Epidermal melanocyte (primary cell): ENCODE measurements at regions not wholly inside any gene's neighbourhood (a gene's known extent, or its start where the extent isn't known, plus 50 kb on each side); places are given as distances from the start of the nearest gene placed in this dataset.
A peak's percentile ranks its signal among the peaks of the same experiment; 100 is the strongest.
"Not testable (repeated sequence)": the region's sequence is repeated elsewhere in the genome, so short reads cannot be mapped to it uniquely, and the experiment has no call there.

Experiments
- DNase-seq: peaks from one replicate; pipeline ENCODE4 v3.0.0; 2011; ENCODE audit warnings: low spot score; ENCODE audit not compliant: insufficient read length

GRCh38 chr10:125407000-125407502, 246.7 kb upstream of the CTBP2 start:
- no peak for DNase-seq

GRCh38 chr10:125404902-125405301, 244.5 kb upstream of the CTBP2 start:
- not testable (repeated sequence) for DNase-seq

- DNase-seq: no peak
These were observed 241.1 kb upstream of the CTBP2 start for GRCh38 chr10:125401462-125401861.

DNA sequence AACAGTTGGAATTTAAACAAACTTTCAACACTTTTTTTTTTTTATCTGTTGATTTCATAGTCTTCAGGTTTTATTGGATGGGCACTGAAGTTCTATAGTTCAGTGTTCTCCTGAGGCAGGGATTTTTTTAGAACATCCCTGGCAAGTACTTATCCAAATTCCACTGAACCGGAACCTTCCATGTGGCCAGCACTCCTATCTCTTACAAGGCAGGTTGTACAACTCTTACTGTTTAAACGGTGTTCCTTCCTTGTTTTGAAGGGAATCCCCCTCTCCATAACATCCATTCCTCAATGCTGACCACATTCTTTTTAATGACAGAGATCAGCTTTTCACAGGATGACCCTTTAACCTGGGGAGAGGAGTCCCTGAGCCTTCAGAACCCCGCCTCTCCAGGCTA, 238.9 kb upstream of the CTBP2 start:
- DNase-seq: no peak

GRCh38 chr10:125398270-125398669, 237.9 kb upstream of the CTBP2 start:
- DNase-seq: no peak

DNA sequence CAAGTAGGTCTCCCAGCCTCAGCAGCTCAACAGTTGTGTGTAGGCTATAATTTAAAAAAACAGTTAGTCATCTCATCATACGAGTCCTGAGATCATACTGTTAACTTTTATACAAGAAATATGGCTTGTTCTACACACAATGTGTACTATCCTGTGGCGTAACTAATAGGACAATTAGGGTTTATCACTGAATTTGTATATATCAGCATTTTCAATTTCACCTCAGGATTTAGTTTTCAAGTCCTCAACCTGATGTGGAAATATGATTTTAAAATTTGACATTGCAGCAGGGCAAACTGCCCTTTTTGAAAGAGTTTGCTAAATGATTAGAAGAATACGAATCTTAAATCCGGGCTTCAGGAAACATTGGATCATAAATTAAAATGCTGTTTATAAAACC, 237.2 kb upstream of the CTBP2 start:
- DNase-seq: no peak

- DNase-seq: no peak
These were observed 236.3 kb upstream of the CTBP2 start for GRCh38 chr10:125396676-125397075.

- no peak for DNase-seq
These were observed 232.2 kb upstream of the CTBP2 start for GRCh38 chr10:125392609-125393008.

DNA sequence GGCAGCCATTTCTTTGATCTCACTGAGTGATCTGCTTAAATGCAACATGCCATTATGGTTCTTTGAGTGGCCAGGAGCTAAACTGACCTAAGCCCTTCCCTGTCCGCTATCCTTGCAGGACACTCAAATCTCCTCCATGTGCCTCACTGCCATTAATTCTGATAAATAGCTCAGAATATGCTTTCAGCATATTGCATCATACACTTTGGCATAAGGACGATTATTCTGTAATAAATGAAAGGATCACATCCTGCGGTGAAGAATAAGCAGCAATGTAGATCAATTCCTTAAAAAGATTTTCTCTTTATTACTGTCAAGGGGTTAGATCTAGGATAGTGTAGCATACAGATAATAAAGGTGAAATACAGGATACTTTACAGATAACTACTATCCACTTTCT, 231.8 kb upstream of the CTBP2 start:
- DNase-seq: no peak

DNA sequence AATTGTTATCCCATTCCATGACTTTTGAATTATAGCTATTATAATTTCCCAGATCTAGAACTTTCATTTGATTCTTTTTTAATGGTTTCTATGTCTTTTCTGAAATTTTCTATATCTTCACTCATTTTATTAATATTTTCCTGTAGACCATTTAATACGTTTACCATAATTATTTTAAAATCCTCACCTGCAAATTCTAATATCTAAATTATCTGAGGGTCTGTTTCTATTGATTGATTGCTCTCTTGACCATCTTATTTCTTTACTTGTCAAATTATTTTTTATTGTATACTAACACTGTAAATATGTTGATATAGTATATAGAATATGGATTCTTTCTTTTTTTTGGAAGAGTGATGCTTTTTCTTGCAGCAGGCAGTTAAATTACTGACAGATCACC, 229.3 kb upstream of the CTBP2 start:
- DNase-seq: no peak

GRCh38 chr10:125379592-125379991, 219.2 kb upstream of the CTBP2 start:
- no peak for DNase-seq

DNA sequence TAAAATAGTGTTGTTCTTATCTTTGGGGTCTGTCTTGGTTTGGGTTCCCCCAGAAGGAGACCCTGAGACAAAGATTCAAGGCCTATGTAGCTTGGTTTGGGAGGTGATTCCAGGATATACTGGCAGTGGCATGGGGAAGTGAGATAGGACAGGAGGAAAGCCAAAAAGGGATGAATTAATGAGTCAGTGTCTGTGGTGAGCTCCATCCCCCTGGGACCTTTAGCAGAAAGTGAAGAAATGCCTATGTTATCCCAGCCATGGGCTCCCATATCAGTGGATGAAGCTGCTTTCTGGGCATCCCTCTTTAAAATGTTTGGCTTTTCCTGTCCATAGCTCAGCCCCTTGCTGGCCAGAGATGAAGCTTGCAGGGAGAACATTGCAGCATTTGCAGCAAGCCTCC, 217.0 kb upstream of the CTBP2 start:
- DNase-seq: no peak

DNA sequence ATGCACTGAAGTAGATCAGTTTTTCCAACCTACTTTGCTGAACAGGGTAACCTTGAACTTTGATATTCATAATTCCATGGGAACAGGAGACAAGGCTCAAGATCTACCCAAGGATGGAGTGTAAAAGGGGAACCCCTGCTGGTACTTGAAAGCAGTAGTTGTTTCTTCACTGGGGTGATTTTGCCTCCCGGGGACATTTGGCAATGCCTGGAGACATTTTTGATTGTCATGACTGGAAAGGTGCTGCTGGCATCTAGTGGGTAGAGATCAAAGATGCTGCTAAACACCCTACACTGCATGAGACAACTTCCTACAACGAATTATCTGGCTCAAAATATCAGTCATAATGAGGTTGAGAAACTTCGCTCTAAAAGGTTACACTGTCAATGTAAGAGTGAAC, 214.8 kb upstream of the CTBP2 start:
- DNase-seq: no peak

DNA sequence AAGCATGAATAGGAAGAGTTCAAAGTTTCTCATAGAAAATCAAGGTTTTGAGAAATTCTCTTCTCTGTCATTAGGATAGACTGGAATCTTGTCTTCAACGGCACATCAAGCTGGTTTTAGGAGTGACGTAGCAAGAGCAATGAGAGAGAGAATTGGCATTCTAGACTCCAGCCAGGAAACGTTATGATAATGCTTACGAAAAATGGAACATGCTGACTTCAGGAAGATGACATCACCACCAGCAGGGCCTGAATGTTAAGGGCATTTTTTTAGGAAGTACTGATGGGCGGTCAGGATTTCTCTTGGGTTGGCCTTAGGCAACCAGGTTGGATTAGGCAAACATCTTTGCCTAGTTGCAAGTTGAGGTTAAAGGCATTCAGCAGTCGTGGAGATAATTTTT, 213.2 kb upstream of the CTBP2 start:
- DNase-seq: no peak

DNA sequence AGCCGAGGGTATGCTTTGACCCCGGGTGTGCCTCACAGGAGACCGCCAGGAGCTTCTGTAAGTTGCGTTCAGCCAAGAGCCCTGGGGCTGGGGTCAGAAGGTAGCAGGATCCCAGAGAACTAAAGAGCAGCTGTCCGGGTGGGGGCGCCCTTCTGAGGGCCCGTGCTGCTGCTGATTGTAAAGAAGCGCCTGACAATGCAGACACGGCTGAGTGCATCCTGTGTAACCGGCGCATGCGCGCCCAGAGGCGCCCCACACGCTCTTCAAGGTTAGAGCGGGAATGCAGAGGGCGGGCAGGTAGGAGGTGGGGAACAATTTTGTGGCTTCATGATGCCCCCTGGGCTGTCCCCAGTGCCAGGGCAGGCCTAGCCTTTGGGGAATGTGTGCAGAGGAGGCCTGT, 210.2 kb upstream of the CTBP2 start:
- DNase-seq: no peak

DNA sequence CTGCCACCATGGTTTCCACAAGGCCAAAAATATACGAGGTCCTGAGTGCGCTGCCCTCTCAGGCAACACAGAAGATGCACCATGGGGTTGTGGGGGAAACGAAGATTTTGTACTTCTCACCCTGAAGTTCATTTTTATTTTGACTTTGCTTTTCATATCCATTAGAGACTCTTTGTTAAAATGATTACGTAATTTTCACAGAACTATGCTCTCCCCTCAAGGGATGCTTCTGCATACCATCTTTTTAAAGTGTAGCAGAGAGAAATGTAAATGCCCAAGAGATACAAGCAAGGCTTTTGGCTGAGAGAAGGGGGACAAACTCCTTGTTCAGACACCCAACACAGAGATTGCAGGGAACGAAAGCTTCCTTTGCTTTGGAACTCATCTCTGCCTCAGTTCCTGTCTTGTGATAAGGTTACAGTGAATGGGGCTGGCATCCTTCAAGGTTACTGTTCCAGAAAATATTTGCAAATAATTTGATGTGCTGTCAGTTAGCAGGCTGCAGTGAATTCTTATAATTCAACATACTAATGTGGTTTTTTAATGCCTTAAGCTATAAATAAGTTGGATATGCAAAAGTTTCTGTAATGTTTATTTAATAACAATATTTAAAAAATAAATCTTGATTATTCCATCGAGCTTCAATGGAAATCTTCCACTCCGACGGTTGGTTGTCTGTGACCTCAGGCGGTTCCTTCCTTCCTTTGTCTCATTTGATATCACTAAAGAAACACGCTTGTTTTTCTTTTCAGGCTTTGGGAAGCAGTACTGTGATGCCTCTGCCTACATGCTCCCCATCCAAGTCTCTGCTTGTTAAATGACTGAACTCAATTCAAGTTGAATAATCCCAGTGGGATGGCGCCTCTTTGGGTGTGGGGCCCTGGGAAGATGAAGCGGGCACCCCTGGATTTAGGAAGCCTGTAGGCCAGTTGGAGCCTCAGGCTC, 209.3 kb upstream of the CTBP2 start:
- DNase-seq: no peak

DNA sequence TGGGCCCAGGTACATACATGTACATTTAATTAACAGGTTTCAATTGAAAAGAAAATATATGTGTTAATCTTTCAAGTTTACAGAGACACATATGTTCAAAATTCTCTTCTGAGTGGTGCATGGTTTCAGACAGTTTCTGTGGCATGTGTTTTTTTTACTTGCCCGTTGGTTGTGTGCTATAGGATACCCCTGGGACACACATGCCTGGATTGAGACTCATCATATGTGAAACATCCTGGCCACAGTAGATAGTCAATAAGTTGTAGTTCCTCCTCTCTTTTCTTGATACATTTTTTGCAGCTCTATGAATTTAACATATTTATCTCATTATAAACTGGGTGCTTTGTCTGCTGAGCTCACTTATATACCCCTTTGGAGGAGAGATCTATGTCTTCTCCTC, 207.8 kb upstream of the CTBP2 start:
- no peak for DNase-seq

DNA sequence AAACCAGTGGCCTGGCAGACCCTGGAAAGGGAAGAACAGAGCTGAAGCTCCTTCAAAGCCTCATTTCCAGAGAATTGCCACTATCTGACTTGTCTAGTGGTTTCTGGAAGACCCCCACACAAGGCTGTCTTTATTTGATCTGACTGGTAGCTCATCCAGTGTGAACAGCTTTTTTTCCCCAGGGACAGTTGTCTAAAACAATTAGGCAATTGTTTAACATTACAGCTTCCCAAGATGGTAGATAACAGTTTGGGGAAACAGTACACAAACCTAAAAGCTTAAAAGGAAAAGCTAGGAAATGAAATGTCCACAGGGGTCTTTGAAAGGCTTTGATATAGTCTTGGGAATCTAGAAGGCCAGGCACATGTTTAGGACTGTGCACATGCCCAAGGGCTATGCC, 203.4 kb upstream of the CTBP2 start:
- DNase-seq: peak; percentile 53

GRCh38 chr10:125362950-125363349, 202.6 kb upstream of the CTBP2 start:
- DNase-seq: no peak

DNA sequence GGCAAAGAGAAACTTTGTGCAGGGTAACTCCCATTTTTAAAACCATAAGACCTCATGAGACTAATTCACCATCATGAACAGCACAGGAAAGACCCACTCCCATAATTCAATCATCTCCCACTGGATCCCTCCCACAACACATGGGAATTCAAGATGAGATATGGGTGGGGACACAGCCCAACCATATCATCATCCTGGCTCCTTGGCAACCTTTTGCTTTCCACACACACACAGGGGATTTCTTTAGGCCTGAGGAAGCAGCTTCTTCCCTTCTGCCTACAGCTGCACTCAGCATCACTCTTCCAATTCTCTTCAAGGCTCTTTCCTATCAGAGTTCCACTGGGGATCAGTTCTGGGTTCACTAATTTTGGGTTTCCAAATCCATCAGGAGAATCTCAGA, 199.0 kb upstream of the CTBP2 start:
- no peak for DNase-seq

- no peak for DNase-seq
These were observed 195.3 kb upstream of the CTBP2 start for GRCh38 chr10:125355657-125356056.

DNA sequence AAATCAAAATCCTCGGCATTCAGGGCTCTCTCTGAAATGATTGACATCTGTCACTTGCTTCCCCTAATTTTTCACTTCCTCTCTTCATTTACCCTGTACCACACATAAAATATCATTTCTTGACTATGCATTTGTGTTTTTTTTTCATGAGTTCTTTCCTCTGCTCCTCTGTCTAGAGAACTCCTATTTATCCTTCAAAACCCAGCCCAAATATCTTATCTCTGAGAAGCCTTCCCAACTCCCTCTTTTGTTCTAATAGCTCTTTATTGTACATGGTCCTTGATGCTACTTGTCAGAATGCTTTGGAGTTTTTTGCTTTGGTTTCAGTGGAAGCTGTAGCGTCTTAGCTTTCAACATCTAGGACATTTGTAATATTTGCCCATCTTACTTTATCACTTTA, 190.2 kb upstream of the CTBP2 start:
- DNase-seq: no peak

DNA sequence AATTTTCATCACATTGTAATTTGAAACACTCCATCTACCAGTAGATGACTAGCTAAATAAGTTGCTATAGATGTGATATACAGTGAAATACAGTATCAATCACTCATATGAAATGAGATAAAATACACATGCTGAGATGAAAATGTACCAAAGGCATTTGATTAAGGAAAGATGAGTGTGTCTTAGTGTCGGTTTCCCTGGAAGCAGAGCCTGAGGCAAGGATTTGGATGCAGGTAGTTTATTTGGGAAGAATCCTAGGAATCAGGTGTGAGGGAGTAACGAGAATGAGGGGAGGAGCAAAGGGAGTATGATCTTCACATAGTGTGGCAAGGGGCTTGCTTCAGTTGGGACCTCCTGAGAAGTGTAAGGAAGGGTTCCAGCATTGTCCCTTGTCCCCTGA, 188.2 kb upstream of the CTBP2 start:
- DNase-seq: no peak
